ENCODE measurements at regions not wholly inside any gene's neighbourhood (a gene's known extent, or its start where the extent isn't known, plus 50 kb on each side); places are given as distances from the start of the nearest gene placed in this dataset.
"Not testable (repeated sequence)": the region's sequence is repeated elsewhere in the genome, so short reads cannot be mapped to it uniquely, and the experiment has no call there.

- no peak for DNase-seq (ENCODE audit: low read depth)
Observed at GRCh38 chr10:22875581-22875980, 52.3 kb upstream of the ARMC3 start.

- no peak for DNase-seq (ENCODE audit: low read depth)
Observed at GRCh38 chr10:22874189-22874854, 53.5 kb upstream of the ARMC3 start.

DNA sequence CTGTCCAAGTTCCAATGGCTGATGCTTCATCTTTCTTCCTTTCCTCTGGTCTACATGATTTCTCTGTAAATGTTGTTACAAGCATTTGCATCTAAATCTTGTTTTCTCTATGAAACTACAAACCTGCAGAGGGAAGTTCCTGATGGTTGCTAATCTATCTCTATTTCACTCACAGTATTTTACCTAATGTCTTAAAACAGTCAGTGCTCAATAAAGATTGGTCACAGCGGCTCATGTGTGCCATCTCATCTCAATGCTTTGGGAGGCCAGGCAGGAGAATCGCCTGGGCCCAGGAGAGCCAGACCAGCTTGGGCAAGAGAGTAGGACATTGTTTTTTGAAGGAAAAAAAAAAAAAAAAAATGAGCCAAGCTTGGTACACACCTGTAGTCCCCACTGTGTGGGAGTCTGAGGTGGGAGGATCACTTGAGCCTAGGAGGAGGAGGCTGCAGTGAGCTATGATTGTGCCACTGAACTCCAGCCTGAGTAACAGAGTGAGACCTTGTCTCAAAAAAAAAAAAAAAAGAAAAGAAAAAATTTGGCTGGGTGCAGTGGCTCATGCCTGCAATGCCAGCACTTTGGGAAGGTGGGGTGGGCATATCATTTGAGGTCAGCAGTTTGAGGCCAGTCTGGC, 71.3 kb upstream of the ARMC3 start:
- DNase-seq (ENCODE audit: low read depth), result no peak

DNA sequence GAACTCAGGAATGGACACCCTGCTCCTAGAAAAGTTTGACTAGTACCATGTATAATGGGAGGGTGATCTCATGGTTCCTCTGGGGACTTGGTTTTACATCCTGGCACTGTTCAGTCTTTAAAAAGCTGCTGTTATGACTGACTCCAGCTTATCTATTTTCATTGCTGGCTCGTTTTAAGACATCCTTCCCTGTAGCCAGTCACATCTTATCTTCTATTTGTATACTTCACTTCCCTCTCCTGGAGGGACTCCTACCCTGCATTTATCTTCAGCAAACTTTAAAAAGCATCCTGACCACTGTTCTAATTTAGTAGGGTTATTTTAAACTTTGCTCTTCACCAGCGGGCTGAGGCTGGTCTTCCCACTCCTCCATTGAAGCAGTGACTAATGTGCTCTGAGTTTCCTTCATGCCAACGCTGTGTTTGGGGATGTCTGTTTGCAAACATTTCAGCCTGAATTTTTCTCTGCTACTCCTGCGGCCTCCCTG, 72.9 kb upstream of the ARMC3 start:
- no peak for DNase-seq (ENCODE audit: low read depth)

GRCh38 chr10:22853906-22854447, 73.9 kb upstream of the ARMC3 start:
- no peak for DNase-seq (ENCODE audit: low read depth)

DNA sequence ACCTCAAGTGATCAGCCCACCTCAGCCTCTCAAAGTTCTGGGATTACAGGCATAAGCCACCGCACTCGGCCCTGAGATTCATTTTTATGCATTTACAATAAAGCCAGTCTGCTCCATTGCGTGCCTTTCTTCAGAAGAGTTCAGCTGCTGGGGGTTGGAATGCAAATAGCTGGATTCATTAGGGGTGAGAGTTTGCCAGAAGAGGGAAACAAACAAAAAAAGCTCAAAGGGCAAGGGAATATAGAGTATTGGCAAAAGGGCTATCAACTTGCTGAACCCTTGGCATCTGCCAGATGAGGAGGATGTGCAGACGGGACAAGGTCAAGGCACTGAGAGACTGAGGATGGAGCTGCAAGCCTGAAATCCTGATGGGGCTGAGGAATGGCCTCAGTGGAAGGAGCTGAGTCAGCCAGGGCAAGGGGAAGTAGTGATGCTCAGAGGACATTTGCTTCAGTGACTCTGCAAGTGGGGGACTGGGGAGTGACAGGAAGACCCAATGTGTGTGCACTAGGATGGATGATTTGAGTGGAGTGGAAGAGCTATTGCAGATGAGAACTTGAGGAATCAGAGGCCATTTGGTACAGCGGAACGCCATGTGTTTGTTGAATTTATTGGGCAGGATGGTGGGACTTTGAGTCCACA, 75.0 kb upstream of the ARMC3 start:
- no peak for DNase-seq (ENCODE audit: low read depth)

DNA sequence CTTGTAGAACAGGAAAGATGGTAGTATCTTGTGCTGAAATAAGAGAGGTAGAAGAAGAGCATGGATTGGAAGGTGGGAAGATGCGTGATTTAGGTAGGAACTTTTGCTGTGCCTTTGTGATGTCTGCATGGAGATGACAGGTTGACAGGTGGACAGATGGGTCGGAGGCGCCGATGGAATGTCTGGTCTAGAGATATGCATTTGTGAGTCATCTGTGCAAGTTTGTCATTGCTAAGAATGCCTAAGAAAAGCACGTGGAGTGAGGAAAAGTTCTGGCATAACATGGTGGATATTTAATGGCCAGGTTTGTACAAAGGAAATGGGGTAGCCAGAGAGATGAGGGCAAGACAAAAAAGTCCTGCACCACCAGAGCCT, 76.0 kb upstream of the ARMC3 start:
- no peak for DNase-seq (ENCODE audit: low read depth)

DNA sequence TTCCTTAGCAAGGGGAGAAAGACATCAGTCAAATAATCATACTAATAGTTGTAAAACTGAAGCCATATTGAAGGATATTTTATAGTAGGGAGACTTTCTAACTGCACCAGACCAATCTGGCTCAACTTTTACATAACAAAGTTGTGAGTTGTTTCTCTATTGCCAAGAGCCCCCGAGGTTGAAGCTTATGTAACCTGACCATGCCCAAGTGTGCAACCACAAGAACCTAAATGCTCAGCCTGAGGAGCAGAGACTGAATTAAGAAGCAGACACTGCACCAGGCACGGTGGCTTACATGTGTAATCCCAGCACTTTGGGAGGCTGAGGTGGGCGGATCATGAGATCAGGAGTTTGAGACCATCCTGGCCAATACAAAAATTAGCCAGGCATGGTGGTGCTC, 77.3 kb upstream of the ARMC3 start:
- DNase-seq (ENCODE audit: low read depth), result no peak

- no peak for DNase-seq (ENCODE audit: low read depth)
Observed at GRCh38 chr10:22849077-22849805, 78.6 kb upstream of the ARMC3 start.

- no peak for DNase-seq (ENCODE audit: low read depth)
Observed at GRCh38 chr10:22848509-22848908, 79.3 kb upstream of the ARMC3 start.

GRCh38 chr10:22846294-22846693, 81.6 kb upstream of the ARMC3 start:
- DNase-seq (ENCODE audit: low read depth), result no peak

DNA sequence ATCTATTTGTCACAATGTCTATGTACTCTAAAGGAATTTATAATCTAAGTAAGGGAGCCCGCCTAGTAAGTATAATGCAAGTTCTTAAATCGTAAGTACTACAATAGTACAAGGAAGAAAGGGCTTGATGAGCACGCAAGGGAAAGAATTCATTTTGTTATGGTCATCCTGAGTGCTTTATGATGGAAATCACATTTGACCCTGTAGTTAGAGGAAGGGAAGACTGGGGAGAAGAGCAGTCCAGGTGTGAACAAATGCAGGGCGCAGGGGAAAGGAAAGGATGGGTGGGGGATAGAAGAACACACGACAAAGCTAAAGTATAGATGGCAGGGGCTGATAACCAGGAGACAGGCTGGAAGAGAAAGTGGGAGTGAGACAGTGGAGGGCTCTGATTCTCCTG, 88.2 kb upstream of the ARMC3 start:
- DNase-seq (ENCODE audit: low read depth), result no peak

DNA sequence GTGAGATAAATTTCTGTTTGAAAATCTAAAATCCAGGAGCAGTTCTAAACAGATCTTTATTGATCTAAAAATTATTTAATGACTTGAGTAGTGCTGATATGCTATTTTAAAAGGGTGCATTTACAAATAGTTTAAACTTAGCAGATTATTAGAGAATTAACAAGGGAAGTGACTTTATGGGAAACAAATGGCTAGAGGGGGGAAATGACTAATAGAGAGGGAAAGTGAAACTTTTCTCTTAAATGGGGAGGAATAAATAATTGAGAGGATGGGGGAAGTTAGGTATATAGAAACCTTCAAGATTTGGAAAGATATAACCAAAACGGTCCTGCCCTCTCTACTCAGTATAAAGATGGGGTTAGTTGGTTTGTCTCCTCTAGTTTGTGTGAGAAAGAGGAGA, 90.1 kb upstream of the ARMC3 start:
- no peak for DNase-seq (ENCODE audit: low read depth)

- DNase-seq (ENCODE audit: low read depth), result no peak
Observed at GRCh38 chr10:22837351-22837750, 90.5 kb upstream of the ARMC3 start.

DNA sequence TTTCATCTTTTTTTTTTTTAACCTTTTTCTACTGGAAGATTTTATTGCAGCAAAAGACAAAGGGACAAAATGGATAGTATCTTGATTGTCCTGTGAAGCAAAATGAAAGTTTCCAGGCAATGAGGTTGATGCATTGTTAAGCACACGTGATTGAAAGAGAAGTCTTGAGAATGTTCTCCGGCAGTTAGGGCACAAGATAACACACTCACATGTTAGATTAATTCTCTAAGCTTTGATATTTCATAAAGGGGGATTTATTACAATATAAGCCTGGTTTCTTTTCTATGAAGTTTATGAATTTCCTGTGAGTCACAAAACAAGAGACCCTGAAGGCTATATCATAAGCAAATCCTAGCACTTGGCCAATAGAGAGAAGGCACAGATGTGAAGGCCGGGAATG, 93.4 kb upstream of the ARMC3 start:
- DNase-seq (ENCODE audit: low read depth), result no peak

GRCh38 chr10:22833781-22834180, 94.1 kb upstream of the ARMC3 start:
- DNase-seq (ENCODE audit: low read depth), result no peak

GRCh38 chr10:22833353-22833752, 94.5 kb upstream of the ARMC3 start:
- no peak for DNase-seq (ENCODE audit: low read depth)

- no peak for DNase-seq (ENCODE audit: low read depth)
Observed at GRCh38 chr10:22832851-22833250, 95.0 kb upstream of the ARMC3 start.

DNA sequence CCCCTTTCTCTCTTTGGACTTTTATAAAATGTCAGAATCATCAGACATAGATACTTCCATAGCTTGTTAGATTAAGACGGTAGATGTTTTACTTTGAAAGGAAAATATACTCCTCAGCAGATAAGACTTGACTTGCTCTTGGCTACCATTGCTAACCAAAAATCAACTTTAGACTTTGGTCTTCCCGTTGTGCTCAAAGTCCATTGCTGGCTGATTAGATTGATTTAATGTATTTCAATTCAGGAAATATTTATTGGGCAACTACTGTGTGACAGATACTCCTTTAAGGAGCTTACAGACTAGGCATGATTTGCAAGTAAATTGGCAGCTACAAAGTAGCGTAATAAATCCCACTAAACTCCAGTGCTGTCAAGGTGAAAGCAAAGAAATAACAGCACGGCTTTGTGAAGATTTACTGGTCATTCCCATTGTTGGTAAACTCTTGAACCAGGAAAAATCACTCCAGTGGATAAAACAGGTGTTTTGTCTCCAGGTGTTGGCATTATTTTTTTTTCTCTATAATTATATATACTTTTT, 95.7 kb upstream of the ARMC3 start:
- no peak for DNase-seq (ENCODE audit: low read depth)

DNA sequence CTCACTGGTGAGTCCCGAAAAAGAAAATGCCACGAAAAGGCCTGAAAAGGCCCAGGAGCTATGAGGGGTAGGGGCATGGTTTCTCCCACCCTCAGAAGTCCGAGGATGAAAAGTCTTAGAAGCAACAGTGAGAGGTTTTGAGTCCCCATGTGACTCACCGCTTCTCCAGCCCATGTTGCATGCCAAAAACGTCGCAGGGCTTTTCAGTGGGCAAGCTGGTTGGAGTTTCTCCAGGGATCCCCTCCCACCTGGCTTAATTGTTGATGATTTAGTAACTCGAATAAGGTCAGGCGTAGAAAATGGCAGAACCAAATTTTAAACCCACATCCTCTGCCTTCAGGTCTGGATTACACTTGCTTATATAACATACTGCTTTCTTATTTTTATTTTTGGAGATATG, 96.3 kb upstream of the ARMC3 start:
- no peak for DNase-seq (ENCODE audit: low read depth)

DNA sequence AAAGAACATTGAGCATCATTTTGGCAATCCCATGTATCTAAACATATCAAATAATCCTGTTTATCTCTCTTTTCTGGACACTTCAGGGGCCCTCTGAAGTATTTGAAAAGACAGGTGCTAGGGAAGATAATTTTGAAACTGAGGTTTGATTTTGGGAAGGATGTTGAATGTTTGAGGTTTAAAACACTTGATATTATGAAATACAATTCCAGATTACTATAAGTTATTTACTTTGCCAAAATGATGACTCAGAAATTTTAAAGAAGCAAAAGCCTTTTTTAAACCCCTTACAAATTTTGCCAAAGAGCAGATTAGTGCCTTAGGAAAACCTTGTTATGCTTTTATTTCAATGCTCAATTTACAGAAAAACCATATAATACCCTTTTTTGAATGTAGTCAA, 99.1 kb upstream of the ARMC3 start:
- DNase-seq (ENCODE audit: low read depth), result not testable (repeated sequence)

DNA sequence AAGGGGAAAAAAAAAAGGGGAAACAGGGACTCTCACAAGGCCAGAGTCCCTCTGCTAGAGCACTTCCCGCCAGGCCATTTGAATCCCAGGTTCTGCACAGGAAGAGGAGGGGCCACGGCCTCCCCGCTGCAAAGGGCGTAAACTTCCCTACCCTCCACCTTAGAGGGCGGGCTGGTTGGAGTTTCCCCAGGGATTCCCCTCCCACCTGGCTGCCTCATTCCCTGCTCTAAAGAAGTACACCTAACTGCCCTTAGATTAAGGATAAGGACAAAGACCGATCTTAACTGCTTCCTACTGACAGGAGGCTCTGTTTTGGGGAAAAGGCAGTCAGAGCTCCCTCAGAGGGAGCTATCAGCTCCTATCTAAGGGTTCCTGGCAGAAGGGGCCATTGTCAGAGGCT, 102.0 kb upstream of the ARMC3 start:
- no peak for DNase-seq (ENCODE audit: low read depth)

All from activated gamma-delta T cell treated with anti-CD3 and anti-CD28 coated beads, Interleukin-2, amount 50 U/mL, for 16 hours (primary cell).